ENCODE measurements at regions not wholly inside any gene's neighbourhood (a gene's known extent, or its start where the extent isn't known, plus 50 kb on each side); places are given as distances from the start of the nearest gene placed in this dataset.

DNA sequence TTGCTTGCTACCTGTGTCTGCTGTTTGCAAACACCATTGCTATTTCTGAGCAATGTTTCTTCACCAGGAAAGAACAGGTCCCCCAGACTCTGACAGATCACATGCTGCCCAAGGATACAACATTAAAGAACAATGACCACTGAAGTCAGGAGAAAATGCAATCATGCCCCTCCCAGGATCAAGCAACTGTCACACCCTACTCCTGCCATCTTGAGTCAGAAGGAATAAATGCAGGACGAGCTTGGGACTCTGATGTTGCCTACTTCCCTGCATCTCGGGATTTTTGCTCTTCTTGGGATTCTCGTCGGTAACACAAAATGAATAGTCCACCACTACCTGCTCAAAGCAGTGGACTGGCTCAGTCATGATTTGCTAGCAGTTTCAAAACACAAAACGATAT is 490.6 kb downstream of the COG6 start:
- DNase-seq (ENCODE audit: low spot score) = no peak

DNA sequence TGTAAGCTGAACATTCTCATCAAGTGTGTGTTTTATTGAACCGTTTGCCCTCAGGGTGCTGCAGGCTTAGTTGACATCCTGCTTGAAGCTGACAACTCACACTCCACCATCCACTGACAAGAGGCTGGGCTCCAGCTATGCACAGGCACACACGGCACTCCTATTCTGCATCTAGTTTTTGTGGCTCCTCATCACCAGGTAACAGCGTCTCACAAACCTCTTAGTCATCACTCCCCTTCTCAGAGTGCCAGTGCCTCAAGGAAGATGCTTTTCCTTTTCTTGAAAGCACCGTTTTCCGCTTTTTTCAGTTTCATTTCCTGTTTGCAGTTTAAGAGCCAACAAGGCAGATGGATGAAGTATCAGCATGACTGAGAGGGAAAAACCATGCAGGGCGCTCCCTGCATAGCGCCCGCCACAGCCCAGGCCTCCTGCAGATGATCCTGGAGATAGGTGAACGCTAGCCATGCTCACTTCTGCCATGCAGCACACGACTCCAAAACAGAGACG is 491.2 kb downstream of the COG6 start:
- DNase-seq (ENCODE audit: low spot score) = no peak

DNA sequence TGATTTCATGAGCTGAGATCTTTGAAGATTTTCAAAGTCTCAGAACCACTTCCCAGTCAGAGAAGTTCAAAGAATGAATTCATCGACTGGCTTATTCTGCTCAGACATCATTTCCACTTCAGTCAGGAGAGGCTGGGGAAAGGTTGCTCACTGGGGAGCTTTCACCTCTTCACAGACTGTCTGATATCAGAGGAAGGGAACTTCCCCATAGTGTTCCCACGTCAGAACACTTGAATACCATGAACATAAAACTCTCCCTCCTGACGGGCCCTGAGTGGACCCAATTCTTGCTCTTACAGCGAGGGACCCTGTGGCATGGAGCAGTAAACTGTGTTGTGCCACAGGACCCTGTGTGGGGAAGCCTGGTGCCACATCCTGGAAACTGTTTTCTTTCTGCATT is 492.6 kb downstream of the COG6 start:
- no peak for DNase-seq (ENCODE audit: low spot score)

- DNase-seq (ENCODE audit: low spot score) = no peak
These were observed 493.3 kb downstream of the COG6 start for GRCh38 chr13:40148742-40149141.

DNA sequence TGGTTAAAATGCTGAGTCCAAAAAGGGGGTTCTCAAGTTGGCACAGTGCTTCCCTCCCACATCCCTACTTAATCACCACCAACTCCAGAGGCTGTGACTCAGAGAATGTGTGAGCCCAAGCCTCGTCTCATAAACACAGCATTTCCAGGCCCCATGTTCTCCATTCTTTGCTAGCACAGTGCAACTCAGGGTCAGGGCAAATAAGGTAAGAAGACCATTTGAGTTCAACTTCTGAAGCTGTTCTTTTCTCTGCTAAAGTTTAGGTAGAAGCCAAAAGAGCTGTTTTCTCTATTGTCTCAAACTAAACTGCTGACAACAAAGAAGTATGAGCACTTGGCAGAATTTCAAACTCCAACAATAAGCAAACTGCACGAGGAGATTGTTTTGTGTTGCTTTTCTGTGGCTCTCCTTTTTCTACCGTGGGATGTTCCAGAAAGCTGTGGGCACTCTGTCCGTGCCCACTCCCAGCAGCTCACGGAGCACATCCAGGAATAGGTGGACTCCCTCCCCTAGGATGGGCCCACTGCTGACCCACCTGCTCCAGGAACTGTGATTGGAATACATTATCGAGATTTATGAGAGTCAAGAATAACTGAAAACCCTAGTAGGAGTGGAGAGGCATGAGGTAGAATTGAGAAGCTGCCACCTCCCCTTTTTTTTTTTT is 494.3 kb downstream of the COG6 start:
- peak; percentile 86 for DNase-seq (ENCODE audit: low spot score)

- DNase-seq (ENCODE audit: low spot score) = no peak
These were observed 496.2 kb downstream of the COG6 start for GRCh38 chr13:40151673-40152072.

GRCh38 chr13:40152145-40152544 is 496.7 kb downstream of the COG6 start:
- DNase-seq (ENCODE audit: low spot score) = no peak

- DNase-seq (ENCODE audit: low spot score) = no peak
These were observed 497.5 kb downstream of the COG6 start for GRCh38 chr13:40152922-40153321.

- no peak for DNase-seq (ENCODE audit: low spot score)
These were observed 498.1 kb downstream of the COG6 start for GRCh38 chr13:40153516-40153915.

DNA sequence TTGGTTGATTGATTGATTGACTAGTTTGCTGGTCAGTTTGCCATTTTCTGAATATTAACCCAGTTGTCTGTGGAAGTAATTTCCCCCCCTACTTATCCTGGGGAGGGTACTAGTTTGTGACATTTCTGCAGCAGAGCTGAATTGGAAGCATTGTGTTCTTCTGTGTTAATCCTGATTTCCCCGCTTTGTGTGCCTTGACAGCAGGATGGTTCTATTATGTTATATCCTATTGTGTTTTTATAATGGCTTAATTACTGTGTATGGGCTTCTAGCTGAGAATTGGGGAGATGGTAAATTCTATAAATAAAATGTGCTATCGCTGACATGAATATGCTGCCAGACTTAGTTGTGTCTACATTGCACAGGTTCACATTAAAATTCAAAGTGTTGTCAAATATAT is 499.7 kb downstream of the COG6 start:
- DNase-seq (ENCODE audit: low spot score) = peak; percentile 28

DNA sequence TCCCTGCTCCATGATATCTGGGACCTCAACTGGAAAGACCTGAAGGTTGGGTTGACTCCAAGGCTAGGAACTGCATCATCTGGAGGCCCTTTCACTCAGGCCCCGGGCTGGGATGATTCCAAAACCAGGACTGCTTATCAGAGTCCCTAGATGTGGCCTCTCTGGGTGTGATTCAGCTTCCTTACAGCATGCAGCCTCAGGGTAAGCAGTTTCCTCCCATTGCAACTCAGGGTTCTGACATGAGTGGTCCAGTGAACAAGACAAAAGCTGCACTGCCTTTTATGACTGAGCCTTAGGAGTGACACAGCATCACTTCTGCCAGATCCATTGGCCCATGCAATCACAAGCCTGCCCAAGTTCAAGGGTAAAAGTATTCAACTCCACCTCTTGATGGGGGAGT is 502.8 kb downstream of the COG6 start:
- no peak for DNase-seq (ENCODE audit: low spot score)

DNA sequence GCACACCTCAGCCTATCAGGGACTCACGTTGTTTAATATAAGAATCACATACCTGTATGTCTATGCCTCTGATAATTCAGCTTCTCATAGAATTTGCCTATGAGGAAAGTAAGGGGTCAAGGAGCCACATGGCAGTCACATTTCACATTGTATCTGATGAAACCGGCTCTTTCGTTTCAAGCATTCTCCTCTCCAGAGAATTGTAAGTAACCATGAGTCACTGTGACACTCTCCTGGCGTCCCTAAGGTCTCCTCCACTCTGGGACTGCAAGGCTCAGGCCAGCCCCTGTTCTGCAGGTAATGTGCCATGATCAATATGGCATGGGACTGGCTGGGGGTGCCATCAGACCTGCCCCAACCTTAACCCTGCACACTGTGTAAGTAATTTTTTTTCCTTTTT is 503.3 kb downstream of the COG6 start:
- no peak for DNase-seq (ENCODE audit: low spot score)

- no peak for DNase-seq (ENCODE audit: low spot score)
These were observed 504.3 kb downstream of the COG6 start for GRCh38 chr13:40159736-40160135.

DNA sequence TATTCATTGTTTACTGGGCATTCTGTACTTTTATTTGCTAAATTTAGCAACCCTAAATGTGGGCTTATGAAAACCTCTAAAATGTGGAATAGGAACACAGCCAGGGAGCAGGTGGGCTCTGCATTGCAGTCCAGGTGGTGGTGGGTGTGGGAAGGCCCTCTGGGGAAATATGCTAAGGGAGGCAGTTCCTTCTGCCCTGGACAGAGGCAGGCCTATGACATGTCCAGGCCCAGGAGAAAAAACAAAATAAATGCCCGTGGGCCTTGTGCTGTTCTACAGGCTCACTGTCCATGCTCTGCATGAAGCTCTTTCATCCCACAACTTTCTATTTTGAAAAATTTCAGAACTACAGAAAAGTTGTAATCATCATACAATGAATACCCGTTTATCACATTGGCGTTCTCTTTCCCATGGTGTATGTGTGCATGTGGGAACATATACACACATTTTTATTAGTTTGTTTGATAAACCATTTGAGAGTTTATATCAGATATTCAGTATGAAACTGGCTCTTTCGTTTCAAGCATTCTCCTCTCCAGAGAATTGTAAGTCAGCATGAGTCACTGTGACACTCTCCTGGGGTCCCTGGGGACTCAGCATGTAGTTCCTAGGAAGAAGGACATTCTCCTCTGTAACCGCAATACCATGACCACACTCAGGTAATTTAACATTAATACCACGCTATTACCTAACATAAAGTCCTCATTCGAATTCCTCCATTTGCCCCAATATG is 505.3 kb downstream of the COG6 start:
- no peak for DNase-seq (ENCODE audit: low spot score)

DNA sequence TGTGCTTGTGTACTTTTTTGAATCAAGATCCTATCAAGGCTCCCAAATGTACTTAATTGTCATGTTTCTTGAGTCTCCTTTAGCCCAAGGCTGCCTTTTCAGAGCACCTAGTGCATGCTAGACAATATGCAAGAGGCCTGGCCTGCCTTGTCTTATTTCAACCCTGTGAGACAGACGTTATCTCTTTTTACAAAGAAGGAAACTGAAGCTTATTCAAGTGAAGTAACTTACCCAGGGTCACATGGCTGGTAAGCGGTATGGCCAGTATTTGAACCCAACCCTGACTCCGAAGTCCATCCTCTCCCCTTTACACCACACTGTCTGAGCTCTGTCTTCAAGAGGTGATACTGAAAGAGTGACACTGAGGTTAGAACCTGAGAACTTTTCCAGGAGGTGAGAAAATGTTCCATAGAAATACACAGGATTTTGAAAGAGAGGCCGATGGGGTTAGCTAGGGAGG is 505.1 kb downstream of the FOXO1 start:
- DNase-seq (ENCODE audit: low spot score) = no peak

DNA sequence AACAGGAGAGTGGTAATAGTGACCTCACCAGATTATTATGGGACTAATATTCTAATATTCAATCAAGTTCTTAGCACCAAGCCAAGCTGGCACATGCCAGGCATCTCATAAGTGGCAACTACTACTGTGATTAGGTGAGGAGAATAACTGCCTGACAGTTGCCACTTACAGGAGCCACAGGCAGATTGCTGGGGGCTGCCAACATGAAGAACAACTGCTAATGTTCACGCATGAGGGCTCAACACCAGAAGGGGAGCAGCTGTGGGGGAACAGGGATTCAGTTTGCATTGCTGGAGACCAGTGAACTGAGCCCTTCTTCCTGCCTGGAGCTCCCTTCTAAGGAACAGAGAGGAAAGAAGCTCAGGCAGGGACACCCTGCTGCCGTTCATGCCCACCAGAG is 504.5 kb downstream of the FOXO1 start:
- no peak for DNase-seq (ENCODE audit: low spot score)

GRCh38 chr13:40163066-40164000 is 503.1 kb downstream of the FOXO1 start:
- no peak for DNase-seq (ENCODE audit: low spot score)

GRCh38 chr13:40164133-40164532 is 502.3 kb downstream of the FOXO1 start:
- no peak for DNase-seq (ENCODE audit: low spot score)

GRCh38 chr13:40165316-40165932 is 501.0 kb downstream of the FOXO1 start:
- no peak for DNase-seq (ENCODE audit: low spot score)

- DNase-seq (ENCODE audit: low spot score) = no peak
These were observed 499.1 kb downstream of the FOXO1 start for GRCh38 chr13:40167327-40167726.

- DNase-seq (ENCODE audit: low spot score) = no peak
These were observed 497.8 kb downstream of the FOXO1 start for GRCh38 chr13:40168425-40169166.
